IMR-90 (cell line): ENCODE measurements at regions not wholly inside any gene's neighbourhood (a gene's known extent, or its start where the extent isn't known, plus 50 kb on each side); places are given as distances from the start of the nearest gene placed in this dataset.
"Not testable (repeated sequence)": the region's sequence is repeated elsewhere in the genome, so short reads cannot be mapped to it uniquely, and the experiment has no call there.

Experiments
- ATAC-seq: fragments of 200-7000 bp; cut with Tn5 transposase; 2 replicates; pipeline ENCODE4 v1.9.1; 2020; ENCODE audit warnings: low read depth, mild to moderate bottlenecking, moderate library complexity
- BruUV-seq: library from RNA; stranded (reverse); fragments of 400-500 nt; replicated peaks from 2 replicates; lab custom pipeline; 2021; lab: Mats Ljungman, UMichigan
- CTCF ChIA-PET: fragments of 300-600 bp; formaldehyde crosslinking; extraction: SDS; loops from one replicate; lab custom pipeline; 2021; ENCODE audit warnings: antibody characterized with exemption; lab: Yijun Ruan, JAX
- POLR2A ChIA-PET: fragments of 300-600 bp; sonication (Branson Sonifier 250); formaldehyde crosslinking; loops from one replicate; lab custom pipeline; 2022; ENCODE audit warnings: antibody characterized with exemption; ENCODE audit not compliant: unreplicated experiment; lab: Charles Lee
- DNase-seq: peaks from one replicate; pipeline ENCODE4 v3.0.0; 2013
- H2AFZ ChIP-seq: replicated peaks from 2 replicates; pipeline ENCODE3; 2013; ENCODE audit warnings: low read length, mild to moderate bottlenecking; ENCODE audit not compliant: poor library complexity
- H2AK5ac ChIP-seq: 2 replicates; pipeline ENCODE4 v1.6.1; 2013; ENCODE audit warnings: low read depth, low read length, inconsistent platforms
- H2AK9ac ChIP-seq: replicated peaks from 2 replicates; pipeline ENCODE3; 2013; ENCODE audit warnings: mild to moderate bottlenecking, low read depth, low read length, moderate library complexity; ENCODE audit not compliant: poor library complexity
- H2BK120ac ChIP-seq: 2 replicates; pipeline ENCODE4 v1.6.1; 2013; ENCODE audit warnings: low read depth, low read length, inconsistent platforms
- H2BK15ac ChIP-seq: 3 replicates; pipeline ENCODE4 v1.6.1; 2013; ENCODE audit warnings: low read depth, low read length, inconsistent platforms
- H2BK20ac ChIP-seq: 2 replicates; pipeline ENCODE4 v1.6.1; 2013; ENCODE audit warnings: low read depth, mild to moderate bottlenecking, inconsistent platforms, low read length, moderate library complexity
- H2BK5ac ChIP-seq: 2 replicates; pipeline ENCODE4 v1.6.1; 2013; ENCODE audit warnings: mild to moderate bottlenecking, low read depth, low read length, inconsistent platforms; ENCODE audit not compliant: poor library complexity, severe bottlenecking
- H3K14ac ChIP-seq: replicated peaks from 2 replicates; pipeline ENCODE4 v1.6.1; 2013; ENCODE audit warnings: low read depth, low read length, inconsistent platforms
- H3K18ac ChIP-seq: 2 replicates; pipeline ENCODE4 v1.6.1; 2013; ENCODE audit warnings: low read depth, low read length, control low read depth
- H3K23ac ChIP-seq: 2 replicates; pipeline ENCODE4 v1.6.1; 2013; ENCODE audit warnings: low read depth, low read length, inconsistent platforms
- H3K27ac ChIP-seq: 2 replicates; pipeline ENCODE4 v1.5.1; 2013; ENCODE audit warnings: mild to moderate bottlenecking, control low read depth, low read length; ENCODE audit not compliant: insufficient read depth
- H3K27me3 ChIP-seq: 2 replicates; pipeline ENCODE4 v1.6.1; 2013; ENCODE audit warnings: low read length; ENCODE audit not compliant: control insufficient read depth, insufficient read depth
- H3K36me3 ChIP-seq: 2 replicates; pipeline ENCODE4 v1.6.1; 2013; ENCODE audit warnings: low read length, mixed read lengths; ENCODE audit not compliant: control insufficient read depth, insufficient read depth
- H3K4ac ChIP-seq: 2 replicates; pipeline ENCODE4 v1.6.1; 2013; ENCODE audit warnings: low read depth, low read length, inconsistent platforms
- H3K4me1 ChIP-seq: 2 replicates; pipeline ENCODE4 v1.6.1; 2013; ENCODE audit warnings: low read length, mixed read lengths; ENCODE audit not compliant: control insufficient read depth, insufficient read depth
- H3K4me2 ChIP-seq: 2 replicates; pipeline ENCODE4 v1.6.1; 2013; ENCODE audit warnings: low read depth, mild to moderate bottlenecking, control low read depth, low read length, moderate library complexity
- H3K4me3 ChIP-seq: 2 replicates; pipeline ENCODE4 v1.5.1; 2013; ENCODE audit warnings: low read depth, mild to moderate bottlenecking, control low read depth, low read length, moderate library complexity; ENCODE audit not compliant: insufficient read depth
- H3K56ac ChIP-seq: 2 replicates; pipeline ENCODE4 v1.6.1; 2013; ENCODE audit warnings: low read length, inconsistent platforms; ENCODE audit not compliant: insufficient read depth; ENCODE audit errors: extremely low read depth
- H3K79me1 ChIP-seq, 2 experiments: 2 replicates each; pipeline ENCODE4 v1.6.1; 2013; ENCODE audit warnings: low read length in 2 of 2, inconsistent platforms in 1 of 2, low read depth in 1 of 2
- H3K9ac ChIP-seq: 2 replicates; pipeline ENCODE4 v1.6.1; 2013; ENCODE audit warnings: low read depth, low read length, control low read depth
- H3K9me1 ChIP-seq: 2 replicates; pipeline ENCODE4 v1.6.1; 2013; ENCODE audit warnings: low read length, inconsistent platforms; ENCODE audit not compliant: insufficient read depth
- H3K9me3 ChIP-seq: 2 replicates; pipeline ENCODE4 v1.6.1; 2013; ENCODE audit warnings: low read length; ENCODE audit not compliant: control insufficient read depth, insufficient read depth
- H4K20me1 ChIP-seq: 2 replicates; pipeline ENCODE4 v1.6.1; 2013; ENCODE audit warnings: low read length, inconsistent platforms; ENCODE audit not compliant: insufficient read depth
- H4K5ac ChIP-seq: 2 replicates; pipeline ENCODE4 v1.6.1; 2013; ENCODE audit warnings: mild to moderate bottlenecking, low read depth, low read length, control low read depth
- H4K8ac ChIP-seq, 2 experiments: 2 replicates each; pipeline ENCODE4 v1.6.1; 2013; ENCODE audit warnings: low read depth in 2 of 2, low read length in 2 of 2, control low read depth in 1 of 2, inconsistent platforms in 1 of 2
- H4K91ac ChIP-seq: 2 replicates; pipeline ENCODE4 v1.6.1; 2013; ENCODE audit warnings: low read depth, low read length, inconsistent platforms; ENCODE audit not compliant: insufficient read depth
- WGBS, 2 experiments: methylation state at CpG; one replicate each; pipeline versions ENCODE4 v1.1.5 to v1.1.7; 2013; ENCODE audit warnings: missing lambda C conversion rate in 2 of 2; ENCODE audit not compliant: insufficient read length in 1 of 2; ENCODE audit errors: extremely low coverage in 2 of 2; 5-methylcytosine and 5-hydroxymethylcytosine counted together
- dilution Hi-C: fragments of 300-500 bp; cut with HindIII; formaldehyde crosslinking; loops from one replicate; pipeline ENCODE4 v1.14.3; 2018; ENCODE audit warnings: low sequenced_read_pairs; ENCODE audit not compliant: unreplicated experiment
- in situ Hi-C: fragments of 300-500 bp; cut with MboI; formaldehyde crosslinking; loops from 3 replicates; pipeline ENCODE4 v1.14.3; 2019; ENCODE audit warnings: low sequenced_read_pairs, inconsistent platforms, mixed read lengths
- intact Hi-C: fragments of 100-400 bp; cut with micrococcal nuclease; formaldehyde crosslinking; loops from 2 replicates; pipeline ENCODE4 v1.10.0; 2022

DNA sequence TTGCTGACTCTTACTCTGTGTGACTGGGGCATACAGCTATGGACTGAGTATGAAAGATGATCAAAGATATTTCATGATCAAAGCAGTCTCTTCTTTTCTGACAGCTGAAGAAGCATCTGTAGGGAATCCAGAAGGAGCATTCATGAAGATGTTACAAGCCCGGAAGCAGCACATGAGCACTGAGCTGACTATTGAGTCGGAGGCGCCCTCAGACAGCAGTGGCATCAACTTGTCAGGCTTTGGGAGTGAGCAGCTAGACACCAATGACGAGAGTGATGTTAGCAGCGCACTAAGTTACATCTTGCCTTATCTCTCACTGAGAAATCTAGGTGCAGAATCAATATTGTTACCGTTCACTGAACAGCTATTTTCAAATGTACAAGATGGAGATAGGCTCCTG lies 154.4 kb downstream of the GOSR1 start:
- H3K9me3 ChIP-seq, H2BK5ac ChIP-seq, H2AK9ac ChIP-seq, DNase-seq, CTCF ChIA-PET, H3K56ac ChIP-seq, H3K4ac ChIP-seq, H4K20me1 ChIP-seq, in situ Hi-C loops, H3K4me1 ChIP-seq, H3K9me1 ChIP-seq, H3K4me3 ChIP-seq, intact Hi-C loops, H3K9ac ChIP-seq, H3K4me2 ChIP-seq, BruUV-seq, H2AFZ ChIP-seq, H4K5ac ChIP-seq, H2BK15ac ChIP-seq, H3K79me1 ChIP-seq, H3K18ac ChIP-seq, H3K27ac ChIP-seq, H3K27me3 ChIP-seq, H3K14ac ChIP-seq, H2BK20ac ChIP-seq, dilution Hi-C loops, ATAC-seq, H2BK120ac ChIP-seq, H3K36me3 ChIP-seq, H4K8ac ChIP-seq, H4K91ac ChIP-seq, H2AK5ac ChIP-seq, H3K23ac ChIP-seq, POLR2A ChIA-PET: not testable (repeated sequence)
- 93% methylated on average over 3 of the region's 6 CpGs; no CpG with 5 or more reads in 1 of the 2 experiments for WGBS, 2 experiments

DNA sequence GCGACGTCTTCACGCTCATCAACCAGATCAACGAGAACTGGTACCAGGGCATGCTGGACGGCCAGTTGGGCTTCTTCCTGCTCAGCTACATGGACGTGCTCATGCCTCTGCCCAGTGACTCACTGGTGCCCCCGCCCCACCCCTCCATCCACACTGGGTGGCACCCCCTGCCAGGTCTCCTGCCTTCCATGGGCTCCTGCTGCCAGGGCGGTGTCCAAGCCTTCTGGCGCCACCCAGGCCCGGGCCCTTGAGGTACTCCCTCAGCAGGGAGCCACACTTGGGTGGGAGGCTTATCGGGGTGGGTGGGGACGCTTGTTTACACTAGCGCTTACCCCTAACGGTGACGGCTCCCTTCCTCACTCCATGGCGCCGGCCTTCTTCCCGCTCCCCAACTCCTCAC lies 148.2 kb downstream of the GOSR1 start:
- dilution Hi-C loops = not testable (repeated sequence)

More for the DNA sequence above, 148.2 kb downstream of the GOSR1 start:
- H4K8ac ChIP-seq, H3K4me2 ChIP-seq, H2BK15ac ChIP-seq, H3K79me1 ChIP-seq, H3K4ac ChIP-seq, H3K9ac ChIP-seq, H2BK5ac ChIP-seq, H3K14ac ChIP-seq, intact Hi-C loops, in situ Hi-C loops, BruUV-seq, H3K18ac ChIP-seq, H3K27ac ChIP-seq, CTCF ChIA-PET, H3K56ac ChIP-seq, H2AK5ac ChIP-seq, H3K23ac ChIP-seq, H2BK120ac ChIP-seq, H4K20me1 ChIP-seq, H2BK20ac ChIP-seq, DNase-seq, H4K91ac ChIP-seq, H3K36me3 ChIP-seq, ATAC-seq, H3K9me1 ChIP-seq, POLR2A ChIA-PET, H3K9me3 ChIP-seq, H3K27me3 ChIP-seq, H4K5ac ChIP-seq, H2AFZ ChIP-seq, H2AK9ac ChIP-seq, H3K4me1 ChIP-seq, H3K4me3 ChIP-seq: not testable (repeated sequence)
- no CpG with 5 or more reads among the region's 18 CpGs for WGBS, 2 experiments
